ENCODE measurements at regions not wholly inside any gene's neighbourhood (a gene's known extent, or its start where the extent isn't known, plus 50 kb on each side); places are given as distances from the start of the nearest gene placed in this dataset.

GRCh38 chr9:12461763-12462460, 231.3 kb upstream of the TYRP1 start:
- in situ Hi-C loops (cut with MboI; ENCODE audit: low pct_unique_long_range_greater_than_20kb in 2 of 9, low sequenced_read_pairs in 9 of 9, unreplicated experiment in 9 of 9), result no loop called here
- no peak overlapping the region for H3K27ac ChIP-seq
- 0 to 80% (median 61%) methylated on average over 1 to 2 of the region's 2 CpGs; no CpG with 5 or more reads in 3 of the 10 experiments for WGBS, 10 experiments

GRCh38 chr9:12462861-12463260, 230.3 kb upstream of the TYRP1 start:
- in situ Hi-C loops (cut with MboI; ENCODE audit: low pct_unique_long_range_greater_than_20kb in 2 of 9, low sequenced_read_pairs in 9 of 9, unreplicated experiment in 9 of 9), result no loop called here
- no peak for ATAC-seq (replicated peaks in 6 of 8)

More at GRCh38 chr9:12461763-12462460, 231.3 kb upstream of the TYRP1 start:
- ATAC-seq (replicated peaks in 6 of 8), result no peak
- H3K4me1 ChIP-seq (replicated peaks in 1 of 2), result peaks cover 10 to 25% of the 10 kb centered on the region in 2 donors
- H3K4me3 ChIP-seq, result no peak overlapping the region

GRCh38 chr9:12463641-12464040, 229.5 kb upstream of the TYRP1 start:
- Histone ChIP-seq H3K4me1 (replicated peaks in 1 of 2) (peaks cover 9 to 25% of the 10 kb centered on the region in 2 donors), H3K4me3 (no peak overlapping the region), H3K27ac (no peak overlapping the region)
- in situ Hi-C loops (cut with MboI; ENCODE audit: low pct_unique_long_range_greater_than_20kb in 2 of 9, low sequenced_read_pairs in 9 of 9, unreplicated experiment in 9 of 9), result no loop called here
- no peak for ATAC-seq (replicated peaks in 6 of 8)
- WGBS, 10 experiments, result 0 to 82% (median 37%) methylated on average over 1 to 3 of the region's 3 CpGs; no CpG with 5 or more reads in 2 of the 10 experiments

More at GRCh38 chr9:12462861-12463260, 230.3 kb upstream of the TYRP1 start:
- Histone ChIP-seq H3K4me1 (replicated peaks in 1 of 2) (peaks cover 9 to 25% of the 10 kb centered on the region in 2 donors), H3K4me3 (no peak overlapping the region), H3K27ac (no peak overlapping the region)

- Histone ChIP-seq H3K27ac (no peak overlapping the region), H3K4me3 (no peak overlapping the region), H3K4me1 (replicated peaks in 1 of 2) (peaks cover 9 to 25% of the 10 kb centered on the region in 2 donors)
- 0 to 67% (median 42%) methylated on average over 1 to 3 of the region's 3 CpGs for WGBS, 10 experiments
- ATAC-seq (replicated peaks in 6 of 8), result peak in 5 of 8 experiments; percentile 19 to 91 (median 81)
- in situ Hi-C loops (cut with MboI; ENCODE audit: low pct_unique_long_range_greater_than_20kb in 2 of 9, low sequenced_read_pairs in 9 of 9, unreplicated experiment in 9 of 9), result no loop called here
Observed at GRCh38 chr9:12464400-12464799, 228.8 kb upstream of the TYRP1 start.

- in situ Hi-C loops (cut with MboI; ENCODE audit: low pct_unique_long_range_greater_than_20kb in 2 of 9, low sequenced_read_pairs in 9 of 9, unreplicated experiment in 9 of 9), result no loop called here
- WGBS, 10 experiments, result 0% methylated on average over 1 to 2 of the region's 2 CpGs; no CpG with 5 or more reads in 3 of the 10 experiments
- peak in 1 of 8 experiments; percentile 22 for ATAC-seq (replicated peaks in 6 of 8)
- peaks cover 9 to 25% of the 10 kb centered on the region in 2 donors for H3K4me1 ChIP-seq (replicated peaks in 1 of 2)
- H3K27ac ChIP-seq, result no peak overlapping the region
- no peak overlapping the region for H3K4me3 ChIP-seq
Observed at GRCh38 chr9:12464910-12465512, 228.2 kb upstream of the TYRP1 start.

- peaks cover 3 to 13% of the 10 kb centered on the region in 2 donors for H3K4me1 ChIP-seq (replicated peaks in 1 of 2)
- peak in 2 of 8 experiments; percentile 22 to 26 for ATAC-seq (replicated peaks in 6 of 8)
- H3K4me3 ChIP-seq, result no peak overlapping the region
- H3K27ac ChIP-seq, result no peak overlapping the region
- in situ Hi-C loops (cut with MboI; ENCODE audit: low pct_unique_long_range_greater_than_20kb in 2 of 9, low sequenced_read_pairs in 9 of 9, unreplicated experiment in 9 of 9), result no loop called here
- 0 to 100% (median 100%) methylated on average over 1 of the region's 1 CpG; no CpG with 5 or more reads in 5 of the 10 experiments for WGBS, 10 experiments
Observed at GRCh38 chr9:12469084-12469483, 224.1 kb upstream of the TYRP1 start.

- in situ Hi-C loops (cut with MboI; ENCODE audit: low pct_unique_long_range_greater_than_20kb in 2 of 9, low sequenced_read_pairs in 9 of 9, unreplicated experiment in 9 of 9), result no loop called here
- Histone ChIP-seq H3K4me1 (replicated peaks in 1 of 2) (no peaks in the 10 kb centered on the region), H3K27ac (no peak overlapping the region), H3K4me3 (no peak overlapping the region)
- no peak for ATAC-seq (replicated peaks in 6 of 8)
- 0 to 100% (median 80%) methylated on average over 1 of the region's 1 CpG; no CpG with 5 or more reads in 1 of the 10 experiments for WGBS, 10 experiments
Observed at GRCh38 chr9:12494411-12494810, 198.8 kb upstream of the TYRP1 start.

GRCh38 chr9:12497790-12498189, 195.4 kb upstream of the TYRP1 start:
- in situ Hi-C loops (cut with MboI; ENCODE audit: low pct_unique_long_range_greater_than_20kb in 2 of 9, low sequenced_read_pairs in 9 of 9, unreplicated experiment in 9 of 9), result no loop called here
- Histone ChIP-seq H3K4me1 (replicated peaks in 1 of 2) (no peaks in the 10 kb centered on the region), H3K27ac (no peak overlapping the region), H3K4me3 (no peak overlapping the region)
- ATAC-seq (replicated peaks in 6 of 8), result no peak

- H3K4me1 ChIP-seq (replicated peaks in 1 of 2), result no peaks in the 10 kb centered on the region
- no peak overlapping the region for H3K4me3 ChIP-seq
- in situ Hi-C loops (cut with MboI; ENCODE audit: low pct_unique_long_range_greater_than_20kb in 2 of 9, low sequenced_read_pairs in 9 of 9, unreplicated experiment in 9 of 9), result no loop called here
- WGBS, 10 experiments, result 7 to 100% (median 53%) methylated on average over 1 to 3 of the region's 4 CpGs; no CpG with 5 or more reads in 1 of the 10 experiments
- no peak overlapping the region for H3K27ac ChIP-seq
- ATAC-seq (replicated peaks in 6 of 8), result no peak
Observed at GRCh38 chr9:12502520-12502919, 190.7 kb upstream of the TYRP1 start.

- peak in 1 of 8 experiments; percentile 41 for ATAC-seq (replicated peaks in 6 of 8)
- in situ Hi-C loops (cut with MboI; ENCODE audit: low pct_unique_long_range_greater_than_20kb in 2 of 9, low sequenced_read_pairs in 9 of 9, unreplicated experiment in 9 of 9), result no loop called here
- no peak overlapping the region for H3K27ac ChIP-seq
- H3K4me1 ChIP-seq (replicated peaks in 1 of 2), result no peaks in the 10 kb centered on the region
- H3K4me3 ChIP-seq, result no peak overlapping the region
- WGBS, 10 experiments, result 0 to 100% (median 76%) methylated on average over 1 to 2 of the region's 2 CpGs; no CpG with 5 or more reads in 1 of the 10 experiments
Observed at GRCh38 chr9:12503606-12504122, 189.5 kb upstream of the TYRP1 start.

- Histone ChIP-seq H3K4me3 (no peak overlapping the region), H3K4me1 (replicated peaks in 1 of 2) (peaks cover 0 to 21% of the 10 kb centered on the region in 2 donors), H3K27ac (no peak overlapping the region)
- in situ Hi-C loops (cut with MboI; ENCODE audit: low pct_unique_long_range_greater_than_20kb in 2 of 9, low sequenced_read_pairs in 9 of 9, unreplicated experiment in 9 of 9), result no loop called here
- ATAC-seq (replicated peaks in 6 of 8), result peak in 5 of 8 experiments; percentile 49 to 90 (median 68)
- 0 to 56% (median 24%) methylated on average over 1 to 3 of the region's 3 CpGs for WGBS, 10 experiments
Observed at GRCh38 chr9:12510551-12510950, 182.6 kb upstream of the TYRP1 start.

GRCh38 chr9:12511726-12512125, 181.5 kb upstream of the TYRP1 start:
- ATAC-seq (replicated peaks in 6 of 8), result no peak
- Histone ChIP-seq H3K27ac (no peak overlapping the region), H3K4me3 (no peak overlapping the region), H3K4me1 (replicated peaks in 1 of 2) (peaks cover 0 to 28% of the 10 kb centered on the region in 2 donors)
- 0 to 100% (median 33%) methylated on average over 1 of the region's 1 CpG; no CpG with 5 or more reads in 2 of the 10 experiments for WGBS, 10 experiments
- in situ Hi-C loops (cut with MboI; ENCODE audit: low pct_unique_long_range_greater_than_20kb in 2 of 9, low sequenced_read_pairs in 9 of 9, unreplicated experiment in 9 of 9), result no loop called here

GRCh38 chr9:12516031-12516430, 177.2 kb upstream of the TYRP1 start:
- ATAC-seq (replicated peaks in 6 of 8), result no peak
- 0 to 100% (median 89%) methylated on average over 1 to 2 of the region's 2 CpGs; no CpG with 5 or more reads in 2 of the 10 experiments for WGBS, 10 experiments

More at GRCh38 chr9:12516031-12516430, 177.2 kb upstream of the TYRP1 start:
- H3K4me1 ChIP-seq (replicated peaks in 1 of 2), result peaks cover 0 to 16% of the 10 kb centered on the region in 2 donors
- no peak overlapping the region for H3K27ac ChIP-seq
- no peak overlapping the region for H3K4me3 ChIP-seq
- in situ Hi-C loops (cut with MboI; ENCODE audit: low pct_unique_long_range_greater_than_20kb in 2 of 9, low sequenced_read_pairs in 9 of 9, unreplicated experiment in 9 of 9), result no loop called here
